ENCODE measurements at regions not wholly inside any gene's neighbourhood (a gene's known extent, or its start where the extent isn't known, plus 50 kb on each side); places are given as distances from the start of the nearest gene placed in this dataset.

DNA sequence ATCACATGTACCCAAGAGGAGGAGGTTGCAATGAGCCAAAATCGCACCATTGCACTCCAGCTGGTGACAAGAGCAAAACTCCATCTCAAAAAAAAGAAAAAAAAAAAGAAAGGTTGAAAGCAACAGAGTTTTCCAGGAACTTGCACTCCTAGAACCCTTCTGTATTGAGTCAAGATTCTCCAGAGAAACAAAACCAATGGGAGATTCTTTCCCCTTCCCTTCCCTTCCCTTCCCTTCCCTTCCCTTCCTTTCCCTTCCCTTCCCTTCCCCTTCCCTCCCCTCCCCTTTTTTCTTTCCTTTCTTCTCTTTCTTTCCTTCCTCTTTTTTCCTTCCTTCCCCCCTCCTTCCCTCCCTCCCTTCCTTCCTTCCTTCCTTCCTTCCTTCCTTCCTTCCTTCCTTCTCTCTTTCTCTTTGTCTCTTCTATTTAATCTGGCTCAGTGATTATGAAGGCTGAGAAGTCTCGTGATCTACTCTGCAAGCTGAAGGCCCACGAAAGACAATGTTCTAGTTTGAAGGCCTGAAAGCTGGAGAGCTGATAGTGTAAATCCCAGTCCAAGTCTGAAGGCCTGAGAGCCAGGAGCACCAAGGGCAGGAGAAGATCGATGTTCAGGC, 59.6 kb upstream of the CNTLN start:
- TF ChIP-seq, protein P1, sequence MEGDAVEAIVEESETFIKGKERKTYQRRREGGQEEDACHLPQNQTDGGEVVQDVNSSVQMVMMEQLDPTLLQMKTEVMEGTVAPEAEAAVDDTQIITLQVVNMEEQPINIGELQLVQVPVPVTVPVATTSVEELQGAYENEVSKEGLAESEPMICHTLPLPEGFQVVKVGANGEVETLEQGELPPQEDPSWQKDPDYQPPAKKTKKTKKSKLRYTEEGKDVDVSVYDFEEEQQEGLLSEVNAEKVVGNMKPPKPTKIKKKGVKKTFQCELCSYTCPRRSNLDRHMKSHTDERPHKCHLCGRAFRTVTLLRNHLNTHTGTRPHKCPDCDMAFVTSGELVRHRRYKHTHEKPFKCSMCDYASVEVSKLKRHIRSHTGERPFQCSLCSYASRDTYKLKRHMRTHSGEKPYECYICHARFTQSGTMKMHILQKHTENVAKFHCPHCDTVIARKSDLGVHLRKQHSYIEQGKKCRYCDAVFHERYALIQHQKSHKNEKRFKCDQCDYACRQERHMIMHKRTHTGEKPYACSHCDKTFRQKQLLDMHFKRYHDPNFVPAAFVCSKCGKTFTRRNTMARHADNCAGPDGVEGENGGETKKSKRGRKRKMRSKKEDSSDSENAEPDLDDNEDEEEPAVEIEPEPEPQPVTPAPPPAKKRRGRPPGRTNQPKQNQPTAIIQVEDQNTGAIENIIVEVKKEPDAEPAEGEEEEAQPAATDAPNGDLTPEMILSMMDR (IDR thresholded peaks at IDR 0.05), result no peak
- TF ChIP-seq POLR2A (IDR thresholded peaks at IDR 0.05), result no peak
